Renal cortical epithelial cell (primary cell): ENCODE measurements at regions not wholly inside any gene's neighbourhood (a gene's known extent, or its start where the extent isn't known, plus 50 kb on each side); places are given as distances from the start of the nearest gene placed in this dataset.
A peak's percentile ranks its signal among the peaks of the same experiment; 100 is the strongest.
"Not testable (repeated sequence)": the region's sequence is repeated elsewhere in the genome, so short reads cannot be mapped to it uniquely, and the experiment has no call there.

ENCODE experiments used
- DNase-seq: peaks from one replicate; pipeline ENCODE4 v3.0.0-alpha.2; 2011; ENCODE audit warnings: low read depth

- no peak for DNase-seq
Observed at GRCh38 chr5:90134381-90134780, 275.2 kb downstream of the CETN3 start.

- no peak for DNase-seq
Observed at GRCh38 chr5:90133941-90134340, 275.6 kb downstream of the CETN3 start.

GRCh38 chr5:90131383-90132133 is 278.0 kb downstream of the CETN3 start:
- no peak for DNase-seq

GRCh38 chr5:90128551-90128950 is 281.0 kb downstream of the CETN3 start:
- DNase-seq = no peak

GRCh38 chr5:90119531-90119971 is 290.0 kb downstream of the CETN3 start:
- DNase-seq = no peak

GRCh38 chr5:90117005-90117404 is 292.6 kb downstream of the CETN3 start:
- DNase-seq = no peak

GRCh38 chr5:90113108-90113507 is 296.4 kb downstream of the CETN3 start:
- no peak for DNase-seq

- no peak for DNase-seq
Observed at GRCh38 chr5:90112033-90112692, 297.4 kb downstream of the CETN3 start.

- DNase-seq = no peak
Observed at GRCh38 chr5:90111364-90112032, 298.1 kb downstream of the CETN3 start.

GRCh38 chr5:90109285-90109684 is 300.3 kb downstream of the CETN3 start:
- DNase-seq = no peak

GRCh38 chr5:90099099-90099498 is 310.5 kb downstream of the CETN3 start:
- DNase-seq = no peak

GRCh38 chr5:90097082-90097477 is 312.5 kb downstream of the CETN3 start:
- no peak for DNase-seq

GRCh38 chr5:90096415-90097081 is 313.0 kb downstream of the CETN3 start:
- DNase-seq = peak; percentile 1

GRCh38 chr5:90095292-90096060 is 314.1 kb downstream of the CETN3 start:
- DNase-seq = no peak

GRCh38 chr5:90093751-90094485 is 315.6 kb downstream of the CETN3 start:
- no peak for DNase-seq

- no peak for DNase-seq
Observed at GRCh38 chr5:90092734-90093133, 316.8 kb downstream of the CETN3 start.

- DNase-seq = no peak
Observed at GRCh38 chr5:90084342-90084741, 325.2 kb downstream of the CETN3 start.

GRCh38 chr5:90073026-90073570 is 336.5 kb downstream of the CETN3 start:
- not testable (repeated sequence) for DNase-seq

- no peak for DNase-seq
Observed at GRCh38 chr5:90071656-90072055, 337.9 kb downstream of the CETN3 start.

GRCh38 chr5:90071066-90071465 is 338.5 kb downstream of the CETN3 start:
- DNase-seq = no peak

- no peak for DNase-seq
Observed at GRCh38 chr5:90066920-90067319, 342.6 kb downstream of the CETN3 start.
